ENCODE measurements at regions not wholly inside any gene's neighbourhood (a gene's known extent, or its start where the extent isn't known, plus 50 kb on each side); places are given as distances from the start of the nearest gene placed in this dataset.

- no peak for DNase-seq
Measured at GRCh38 chr1:238129677-238130076, 239.0 kb upstream of the ZP4 start.

DNA sequence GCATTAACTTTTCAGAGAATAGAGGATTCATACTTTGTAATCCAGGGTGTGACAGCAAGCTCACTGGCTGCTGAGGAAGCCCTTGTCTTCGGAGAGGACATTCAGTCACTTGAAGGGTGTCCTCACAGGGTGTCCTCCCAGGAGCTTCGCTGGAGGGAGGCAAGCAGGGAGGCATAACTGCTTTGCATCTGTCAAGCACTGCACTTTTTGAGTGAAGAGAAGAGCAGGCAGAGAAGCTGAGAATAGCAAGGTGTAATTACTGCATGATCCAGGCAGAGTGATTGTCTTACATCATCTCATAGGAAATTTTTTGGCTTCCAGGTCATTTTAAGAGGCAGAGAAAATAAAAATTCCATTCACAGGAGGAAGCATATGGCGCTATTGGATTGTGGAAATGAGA, 232.5 kb upstream of the ZP4 start:
- DNase-seq = no peak

GRCh38 chr1:238119861-238120260, 229.1 kb upstream of the ZP4 start:
- DNase-seq = no peak

GRCh38 chr1:238119060-238119459, 228.3 kb upstream of the ZP4 start:
- DNase-seq = no peak

GRCh38 chr1:238115852-238116251, 225.1 kb upstream of the ZP4 start:
- no peak for DNase-seq

DNA sequence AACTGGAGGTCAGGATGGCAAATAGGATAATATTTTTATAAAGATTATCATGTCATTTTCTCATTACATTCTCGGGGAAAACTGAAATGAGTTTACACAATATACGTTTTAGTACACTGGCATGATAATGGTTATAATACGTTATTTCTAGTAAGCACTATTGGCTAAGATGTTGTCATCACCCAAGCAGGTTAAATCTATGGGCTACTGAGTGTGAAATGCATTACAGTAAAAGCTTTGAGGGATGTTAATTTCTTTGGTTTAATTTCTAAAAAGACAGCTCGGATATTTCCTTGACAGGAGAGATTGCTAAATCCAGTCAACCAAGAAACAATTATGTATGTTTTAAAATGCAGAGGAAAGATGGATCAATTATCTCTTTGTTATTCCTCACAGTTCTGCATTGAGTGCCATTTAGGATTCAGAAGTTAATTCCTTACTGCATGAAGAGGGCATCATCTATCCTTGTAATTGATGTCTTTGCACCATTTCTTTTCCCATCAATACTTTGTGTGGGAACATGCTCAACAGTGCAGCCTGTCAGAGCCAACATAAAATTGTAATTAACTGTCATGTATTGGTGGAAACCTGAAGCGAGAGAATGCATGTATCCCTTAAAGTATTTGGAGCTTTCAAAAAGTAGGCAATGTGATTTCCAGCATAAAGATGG, 222.4 kb upstream of the ZP4 start:
- no peak for DNase-seq

GRCh38 chr1:238111516-238111915, 220.8 kb upstream of the ZP4 start:
- peak in 5 of 56 donors; percentile 1 to 9 (median 2) for DNase-seq

DNA sequence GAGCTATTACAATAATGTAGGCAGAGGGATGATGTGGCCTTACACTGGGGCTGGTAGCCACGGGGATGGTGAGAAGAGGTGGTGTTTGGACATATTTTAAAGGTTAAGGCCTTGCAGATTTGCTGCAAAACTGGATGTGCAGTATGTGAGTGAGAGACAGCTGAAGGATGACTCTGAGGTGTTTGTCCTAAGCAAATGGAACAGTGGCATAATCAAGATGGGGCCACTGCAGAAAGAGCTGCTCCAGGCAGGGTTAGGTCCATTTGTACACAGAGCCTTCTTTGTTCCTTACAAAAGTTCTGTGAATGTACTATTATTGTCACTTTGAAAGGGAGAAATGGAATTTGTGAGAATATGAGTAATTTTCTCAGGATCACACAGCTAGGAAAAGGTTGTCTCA, 220.4 kb upstream of the ZP4 start:
- no peak for DNase-seq

- no peak for DNase-seq
Measured at GRCh38 chr1:238108417-238108816, 217.7 kb upstream of the ZP4 start.

GRCh38 chr1:238107322-238107721, 216.6 kb upstream of the ZP4 start:
- no peak for DNase-seq

DNA sequence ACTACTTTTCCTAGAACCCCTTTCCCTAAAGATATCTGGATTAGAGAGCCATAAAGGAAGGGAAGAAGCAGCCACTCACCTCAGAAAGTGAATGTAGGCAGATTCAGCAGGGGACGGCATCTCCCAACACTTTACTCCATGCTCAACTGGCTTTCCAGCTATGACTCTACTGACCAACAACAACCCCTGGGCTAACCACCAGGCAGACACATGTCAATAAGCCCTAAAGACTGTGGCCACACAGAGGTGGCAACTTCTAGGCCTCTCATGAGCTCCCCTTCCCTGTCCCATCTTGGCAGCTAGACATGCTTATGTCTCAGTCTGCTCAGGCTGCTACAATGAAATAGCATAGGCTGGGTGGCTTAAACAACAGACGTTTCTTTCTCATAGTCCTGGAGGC, 214.0 kb upstream of the ZP4 start:
- DNase-seq = no peak

- DNase-seq = no peak
Measured at GRCh38 chr1:238101923-238102322, 211.2 kb upstream of the ZP4 start.

- no peak for DNase-seq
Measured at GRCh38 chr1:238099871-238100270, 209.1 kb upstream of the ZP4 start.

- DNase-seq = no peak
Measured at GRCh38 chr1:238089615-238090014, 198.9 kb upstream of the ZP4 start.

- DNase-seq = no peak
Measured at GRCh38 chr1:238088560-238089290, 198.0 kb upstream of the ZP4 start.

- no peak for DNase-seq
Measured at GRCh38 chr1:238073991-238074390, 183.3 kb upstream of the ZP4 start.

DNA sequence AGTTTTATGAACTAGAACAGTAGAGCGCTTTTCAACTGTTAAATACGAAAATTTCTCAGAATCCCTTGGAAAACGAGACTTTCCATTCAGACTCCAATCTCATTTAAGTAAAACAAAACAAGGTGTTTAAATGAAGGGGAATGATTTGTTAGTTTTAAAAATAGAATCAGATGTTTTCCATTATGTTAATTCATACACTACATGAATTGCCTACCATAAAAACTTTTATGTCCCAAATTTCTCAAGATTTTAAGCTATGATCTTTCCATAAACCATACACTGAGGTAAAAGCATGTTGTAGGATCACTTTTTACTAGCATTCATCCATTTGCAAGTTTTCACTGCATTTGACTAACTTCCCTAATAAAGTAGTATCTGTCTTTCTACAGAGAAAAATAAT, 180.3 kb upstream of the ZP4 start:
- DNase-seq = no peak

DNA sequence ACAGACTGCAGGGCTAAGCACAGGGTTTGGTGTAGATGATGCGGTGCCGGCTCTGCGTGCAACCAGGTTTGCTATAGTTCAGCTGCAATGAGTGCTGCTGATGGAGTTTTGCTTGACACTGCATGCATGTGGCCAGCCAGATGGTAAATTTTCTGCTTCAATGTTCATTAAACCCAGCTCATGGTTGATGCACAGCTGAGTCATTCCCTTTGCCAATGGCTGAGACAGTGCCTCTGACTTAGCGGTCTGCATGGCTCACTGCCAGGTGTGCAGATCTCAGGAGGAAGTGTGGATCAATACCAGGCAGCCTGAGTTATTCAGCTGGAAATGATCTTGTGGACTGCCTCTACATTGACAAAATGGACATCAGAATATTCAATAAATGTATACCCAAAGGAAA, 172.7 kb upstream of the ZP4 start:
- no peak for DNase-seq

DNA sequence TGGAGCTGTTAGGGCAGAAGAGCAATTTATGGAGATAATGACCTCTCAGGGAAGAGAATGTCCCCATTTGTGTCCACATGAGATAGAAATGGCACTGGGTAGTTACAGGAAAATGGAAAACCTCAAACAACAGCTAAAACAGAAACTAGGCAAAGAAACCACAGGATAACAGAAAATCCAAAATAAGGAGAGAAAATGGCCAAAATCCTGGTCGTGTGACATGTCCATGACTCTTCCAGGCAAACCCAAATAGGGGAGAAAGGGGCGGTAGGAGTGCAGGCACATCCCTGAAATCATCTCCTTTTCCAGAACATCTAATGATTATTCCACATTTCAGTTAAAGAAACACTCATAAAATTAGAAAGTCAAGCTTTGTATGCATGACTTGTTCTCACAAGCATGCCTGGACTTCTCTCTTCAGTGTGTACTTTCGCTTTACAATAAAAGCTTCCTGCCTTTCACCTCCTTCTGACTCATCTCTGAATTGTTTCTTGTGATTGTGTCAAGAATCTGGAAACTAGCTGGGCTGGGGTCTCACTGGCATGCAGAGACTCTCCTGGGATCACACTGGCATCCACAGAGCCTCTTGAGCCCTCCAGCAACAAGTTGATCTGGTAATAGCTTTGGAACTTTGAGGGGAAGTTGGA, 171.4 kb upstream of the ZP4 start:
- no peak for DNase-seq

DNA sequence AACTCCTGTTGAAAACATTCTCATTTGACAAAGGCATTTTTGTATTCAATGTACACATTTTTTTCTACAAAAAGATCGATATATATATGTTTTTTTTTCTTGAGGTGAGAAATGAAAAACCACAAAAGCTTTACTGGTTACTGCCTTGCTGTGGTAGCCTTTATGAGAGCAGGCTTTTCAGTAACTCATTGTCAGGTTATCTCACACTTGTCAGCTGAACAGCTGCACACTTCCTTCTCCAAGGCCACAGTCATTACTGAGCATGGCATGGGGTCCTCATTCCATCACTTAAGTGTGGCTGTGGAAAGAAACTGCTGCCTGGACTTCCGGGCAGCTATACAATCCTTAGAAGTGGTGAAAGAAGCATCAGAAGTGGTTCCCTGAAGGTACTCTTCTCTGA, 169.3 kb upstream of the ZP4 start:
- DNase-seq = no peak

DNA sequence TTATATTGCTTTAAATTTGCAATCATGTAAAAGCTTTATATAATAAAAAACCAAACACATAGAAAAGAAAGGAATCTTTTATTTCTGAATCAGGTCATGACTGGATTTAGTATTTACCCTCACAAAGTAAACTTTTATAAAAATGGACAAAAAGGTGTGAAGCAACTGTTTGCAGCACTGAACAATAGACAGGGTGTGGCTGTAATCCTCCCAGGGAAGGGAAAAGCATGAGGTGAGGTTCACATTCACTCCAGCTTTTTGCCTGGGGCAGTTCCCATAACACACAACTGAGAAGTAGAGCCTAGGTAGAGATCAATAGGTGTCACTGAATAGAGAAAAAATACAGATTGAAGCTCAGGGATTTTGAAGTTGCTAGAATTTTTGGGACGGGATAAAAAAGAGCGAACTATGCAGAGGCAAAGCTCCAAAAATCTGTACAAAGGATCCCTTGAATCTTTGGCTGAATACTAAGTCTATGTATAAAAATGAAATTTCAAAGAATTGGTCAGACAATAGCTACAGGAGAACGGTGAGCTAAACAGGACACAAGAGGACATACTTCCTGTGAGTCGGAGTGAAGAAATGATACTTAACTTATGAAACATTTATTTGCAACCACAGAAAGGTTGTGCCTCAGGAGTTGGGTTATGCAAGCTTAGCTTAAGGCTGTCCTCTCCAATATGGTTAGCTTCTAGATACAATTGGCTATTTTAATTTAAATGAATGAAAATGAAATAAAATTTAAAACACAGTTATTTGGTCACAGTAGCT, 162.0 kb upstream of the ZP4 start:
- no peak for DNase-seq

DNA sequence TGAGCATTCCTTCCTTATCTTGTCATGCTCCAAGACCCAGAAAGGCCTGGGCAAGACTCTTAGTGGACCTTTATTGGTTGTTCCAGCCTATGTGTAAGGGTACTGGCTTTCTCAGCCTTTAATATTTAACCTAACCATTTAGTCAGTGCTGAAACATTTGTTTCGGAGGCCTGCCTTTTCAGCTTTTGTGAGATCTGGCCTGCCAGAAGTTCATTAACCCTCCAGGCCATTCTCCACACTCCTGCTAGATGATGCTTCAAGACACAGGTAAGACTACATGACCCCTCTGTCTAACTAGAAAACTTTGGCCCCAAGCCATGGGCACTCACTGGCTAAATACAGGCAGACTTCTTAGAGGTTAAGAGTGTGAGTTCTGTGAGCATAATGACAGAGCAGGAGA, 138.4 kb upstream of the ZP4 start:
- no peak for DNase-seq
